MM.1S (cell line): ENCODE measurements at regions not wholly inside any gene's neighbourhood (a gene's known extent, or its start where the extent isn't known, plus 50 kb on each side); places are given as distances from the start of the nearest gene placed in this dataset.

ENCODE experiments used
- DNase-seq: peaks from one replicate; pipeline ENCODE4 v3.0.0-alpha.2; 2015
- H2AFZ ChIP-seq: fragments of 300-600 bp; sonication (generic); 2 replicates; pipeline ENCODE4 v1.6.0; 2016; ENCODE audit warnings: antibody characterized with exemption, low read length
- H3F3A ChIP-seq: fragments of 300-600 bp; sonication (generic); 2 replicates; pipeline ENCODE4 v1.6.1; 2016; ENCODE audit warnings: mild to moderate bottlenecking, antibody characterized with exemption, low read length, moderate library complexity, mixed read lengths; ENCODE audit not compliant: insufficient read depth
- H3K27ac ChIP-seq: fragments of 300-600 bp; sonication (generic); 2 replicates; pipeline ENCODE4 v1.5.1; 2016; ENCODE audit warnings: mild to moderate bottlenecking, low read length
- H3K27me3 ChIP-seq: fragments of 300-600 bp; sonication (generic); replicated peaks from 2 replicates; pipeline ENCODE4 v1.6.0; 2016; ENCODE audit warnings: low read length; ENCODE audit not compliant: insufficient read depth
- H3K36me3 ChIP-seq: fragments of 300-600 bp; sonication (generic); replicated peaks from 2 replicates; pipeline ENCODE4 v1.6.1; 2016; ENCODE audit warnings: mild to moderate bottlenecking, low read length, mixed read lengths; ENCODE audit not compliant: insufficient read depth
- H3K4me1 ChIP-seq: fragments of 300-600 bp; sonication (generic); 2 replicates; pipeline ENCODE4 v1.6.1; 2016; ENCODE audit warnings: low read length, mixed read lengths
- H3K4me2 ChIP-seq: fragments of 300-600 bp; sonication (generic); 2 replicates; pipeline ENCODE4 v1.6.0; 2016; ENCODE audit warnings: low read depth, low read length
- H3K4me3 ChIP-seq: fragments of 300-600 bp; sonication (generic); 2 replicates; pipeline ENCODE4 v1.5.1; 2016; ENCODE audit warnings: low read length, mixed read lengths
- H3K79me2 ChIP-seq: fragments of 300-600 bp; sonication (generic); 2 replicates; pipeline ENCODE4 v1.6.1; 2016; ENCODE audit warnings: mixed run types, low read length, mixed read lengths
- H3K9ac ChIP-seq: fragments of 300-600 bp; sonication (generic); 2 replicates; pipeline ENCODE4 v1.6.1; 2016; ENCODE audit warnings: low read length, mixed read lengths
- H3K9me2 ChIP-seq: fragments of 300-600 bp; sonication (generic); replicated peaks from 2 replicates; pipeline ENCODE4 v1.6.1; 2016; ENCODE audit warnings: mild to moderate bottlenecking, low read length, mixed read lengths; ENCODE audit not compliant: insufficient read depth
- H3K9me3 ChIP-seq: fragments of 300-600 bp; sonication (generic); replicated peaks from 2 replicates; pipeline ENCODE4 v1.6.1; 2016; ENCODE audit warnings: mild to moderate bottlenecking, low read length, mixed read lengths; ENCODE audit not compliant: insufficient read depth
- H4K20me1 ChIP-seq: fragments of 300-600 bp; sonication (generic); 2 replicates; pipeline ENCODE4 v1.6.1; 2016; ENCODE audit warnings: mild to moderate bottlenecking, low read length, moderate library complexity, mixed read lengths; ENCODE audit not compliant: insufficient read depth
- EZH2 ChIP-seq: fragments of 300-600 bp; sonication (generic); optimal IDR thresholded peaks from 2 replicates; pipeline ENCODE3; 2017; ENCODE audit warnings: low read depth, mild to moderate bottlenecking, antibody characterized with exemption, low read length, mixed read lengths
- EZH2phosphoT487 ChIP-seq: fragments of 300-600 bp; sonication (generic); IDR thresholded peaks from 2 replicates; pipeline ENCODE4 v1.6.1; 2018; ENCODE audit warnings: antibody characterized with exemption, low read length
- TF ChIP-seq, protein P1 (sequence below): fragments of 300-600 bp; sonication (generic); IDR thresholded peaks from 2 replicates; pipeline ENCODE4 v1.5.1; 2016; ENCODE audit warnings: antibody characterized with exemption, low read length, mixed read lengths

DNA sequence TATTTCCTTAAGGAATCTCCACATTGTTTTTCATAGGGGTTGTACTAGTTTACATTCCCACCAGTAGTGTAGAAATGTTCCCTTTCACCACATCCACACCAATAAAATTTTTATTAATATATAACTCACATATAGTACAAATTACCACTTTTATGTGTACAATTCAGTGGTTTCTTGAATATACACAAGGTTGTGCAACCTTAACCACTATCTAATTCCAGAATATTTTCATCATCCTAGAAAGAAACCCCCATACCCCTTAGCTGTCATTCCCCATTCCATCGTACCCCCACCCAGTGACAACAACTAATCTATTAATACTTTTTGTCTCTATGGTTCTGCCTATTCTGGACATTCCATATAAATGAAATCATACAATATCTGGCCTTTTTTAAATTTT is 108.3 kb upstream of the USP9X start:
- no peaks in the 10 kb centered on the region for H3K9me3 ChIP-seq
- H3F3A ChIP-seq = no peaks in the 10 kb centered on the region
- TF ChIP-seq, protein P1, sequence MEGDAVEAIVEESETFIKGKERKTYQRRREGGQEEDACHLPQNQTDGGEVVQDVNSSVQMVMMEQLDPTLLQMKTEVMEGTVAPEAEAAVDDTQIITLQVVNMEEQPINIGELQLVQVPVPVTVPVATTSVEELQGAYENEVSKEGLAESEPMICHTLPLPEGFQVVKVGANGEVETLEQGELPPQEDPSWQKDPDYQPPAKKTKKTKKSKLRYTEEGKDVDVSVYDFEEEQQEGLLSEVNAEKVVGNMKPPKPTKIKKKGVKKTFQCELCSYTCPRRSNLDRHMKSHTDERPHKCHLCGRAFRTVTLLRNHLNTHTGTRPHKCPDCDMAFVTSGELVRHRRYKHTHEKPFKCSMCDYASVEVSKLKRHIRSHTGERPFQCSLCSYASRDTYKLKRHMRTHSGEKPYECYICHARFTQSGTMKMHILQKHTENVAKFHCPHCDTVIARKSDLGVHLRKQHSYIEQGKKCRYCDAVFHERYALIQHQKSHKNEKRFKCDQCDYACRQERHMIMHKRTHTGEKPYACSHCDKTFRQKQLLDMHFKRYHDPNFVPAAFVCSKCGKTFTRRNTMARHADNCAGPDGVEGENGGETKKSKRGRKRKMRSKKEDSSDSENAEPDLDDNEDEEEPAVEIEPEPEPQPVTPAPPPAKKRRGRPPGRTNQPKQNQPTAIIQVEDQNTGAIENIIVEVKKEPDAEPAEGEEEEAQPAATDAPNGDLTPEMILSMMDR = no peak
- TF ChIP-seq EZH2 (no peak), EZH2phosphoT487 (no peak)

DNA sequence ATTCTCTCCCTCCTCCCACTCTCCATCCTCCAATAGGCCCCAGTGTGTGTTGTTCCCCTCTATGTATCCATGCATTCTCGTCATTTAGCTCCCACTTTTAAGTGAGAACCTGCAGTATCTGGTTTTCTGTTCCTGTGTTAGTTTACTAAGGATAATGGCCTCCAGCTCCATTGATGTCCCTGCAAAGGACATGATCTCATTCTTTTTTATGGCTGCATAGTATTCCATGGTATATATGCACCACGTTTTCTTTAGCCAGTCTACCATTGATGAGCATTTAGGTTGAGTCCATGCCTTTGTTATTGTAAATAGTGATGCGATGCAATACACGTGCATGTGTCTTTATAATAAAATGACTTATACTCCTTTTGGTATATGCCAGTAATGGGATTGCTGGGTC is 100.3 kb upstream of the USP9X start:
- no peaks in the 10 kb centered on the region for H3K4me1 ChIP-seq
- H3K36me3 ChIP-seq = no peaks in the 10 kb centered on the region
- H3F3A ChIP-seq = no peaks in the 10 kb centered on the region
- H3K27me3 ChIP-seq = no peaks in the 10 kb centered on the region
- H3K4me2 ChIP-seq = no peak overlapping the region
- H3K9ac ChIP-seq = no peak overlapping the region
- DNase-seq = no peak
- H4K20me1 ChIP-seq = no peaks in the 10 kb centered on the region
- no peaks in the 10 kb centered on the region for H3K9me3 ChIP-seq
- H3K9me2 ChIP-seq = no peaks in the 10 kb centered on the region
- TF ChIP-seq, protein P1 = no peak
- no peaks in the 10 kb centered on the region for H3K79me2 ChIP-seq
- H3K27ac ChIP-seq = no peak overlapping the region
- no peak overlapping the region for H3K4me3 ChIP-seq
- no peak overlapping the region for H2AFZ ChIP-seq

More for the DNA sequence above, 108.3 kb upstream of the USP9X start:
- Histone ChIP-seq H3K79me2 (no peaks in the 10 kb centered on the region), H3K36me3 (no peaks in the 10 kb centered on the region), H3K4me3 (no peak overlapping the region), H2AFZ (no peak overlapping the region), H3K9me2 (no peaks in the 10 kb centered on the region), H3K4me1 (no peaks in the 10 kb centered on the region), H3K27me3 (no peaks in the 10 kb centered on the region), H4K20me1 (no peaks in the 10 kb centered on the region), H3K27ac (no peak overlapping the region), H3K9ac (no peak overlapping the region), H3K4me2 (no peak overlapping the region)
- DNase-seq = no peak

DNA sequence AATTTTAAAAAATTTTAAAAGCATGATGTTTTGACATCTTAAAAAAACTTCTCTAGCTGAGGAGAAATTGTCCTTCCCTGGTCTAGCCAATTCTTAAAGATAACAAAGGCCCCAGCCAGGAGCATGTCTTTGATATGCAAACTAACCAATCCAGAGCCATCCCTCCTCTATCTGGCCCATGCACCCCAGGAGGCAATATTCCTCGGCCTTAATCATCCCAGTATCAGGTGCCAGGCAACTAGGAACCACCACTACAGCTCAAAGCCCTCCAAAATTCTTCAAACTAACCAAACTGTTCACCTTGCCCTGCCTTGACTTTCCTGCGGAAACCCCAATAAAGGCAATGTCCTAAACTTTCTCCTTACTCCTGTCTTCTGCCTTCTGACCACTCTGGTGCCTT is 97.8 kb upstream of the USP9X start:
- TF ChIP-seq EZH2phosphoT487 (no peak), EZH2 (no peak)
- TF ChIP-seq, protein P1 = no peak
- no peaks in the 10 kb centered on the region for H3K79me2 ChIP-seq
- no peak overlapping the region for H3K27ac ChIP-seq
- no peak overlapping the region for H2AFZ ChIP-seq
- no peaks in the 10 kb centered on the region for H3K9me3 ChIP-seq
- H3K9ac ChIP-seq = no peak overlapping the region
- no peaks in the 10 kb centered on the region for H3K9me2 ChIP-seq
- no peak overlapping the region for H3K4me2 ChIP-seq
- H3K4me1 ChIP-seq = no peaks in the 10 kb centered on the region
- no peaks in the 10 kb centered on the region for H3K27me3 ChIP-seq
- H3F3A ChIP-seq = no peaks in the 10 kb centered on the region
- H3K4me3 ChIP-seq = no peak overlapping the region
- no peaks in the 10 kb centered on the region for H4K20me1 ChIP-seq
- no peaks in the 10 kb centered on the region for H3K36me3 ChIP-seq
- no peak for DNase-seq
